ENCODE measurements at regions not wholly inside any gene's neighbourhood (a gene's known extent, or its start where the extent isn't known, plus 50 kb on each side); places are given as distances from the start of the nearest gene placed in this dataset.

GRCh38 chr5:8580298-8580697 is 711.4 kb downstream of the MTRR start:
- DNase-seq, result no peak

GRCh38 chr5:8581047-8581446 is 712.1 kb downstream of the MTRR start:
- DNase-seq, result no peak

GRCh38 chr5:8585230-8586018 is 716.5 kb downstream of the MTRR start:
- DNase-seq, result no peak

GRCh38 chr5:8590959-8591358 is 722.0 kb downstream of the MTRR start:
- DNase-seq, result no peak

- no peak for DNase-seq
These were observed 729.4 kb downstream of the MTRR start for GRCh38 chr5:8598356-8598755.

- no peak for DNase-seq
These were observed 730.0 kb downstream of the MTRR start for GRCh38 chr5:8598996-8599395.

GRCh38 chr5:8600843-8601242 is 731.9 kb downstream of the MTRR start:
- no peak for DNase-seq

GRCh38 chr5:8601831-8602354 is 732.9 kb downstream of the MTRR start:
- DNase-seq, result no peak

GRCh38 chr5:8606231-8606630 is 737.3 kb downstream of the MTRR start:
- no peak for DNase-seq

- DNase-seq, result no peak
These were observed 742.1 kb downstream of the MTRR start for GRCh38 chr5:8611067-8611466.

- DNase-seq, result no peak
These were observed 744.2 kb downstream of the MTRR start for GRCh38 chr5:8613078-8613685.

- no peak for DNase-seq
These were observed 746.4 kb downstream of the MTRR start for GRCh38 chr5:8615142-8615858.

- no peak for DNase-seq
These were observed 759.6 kb downstream of the MTRR start for GRCh38 chr5:8628521-8628920.

GRCh38 chr5:8633259-8633658 is 764.3 kb downstream of the MTRR start:
- no peak for DNase-seq

GRCh38 chr5:8633696-8634095 is 764.7 kb downstream of the MTRR start:
- no peak for DNase-seq

- no peak for DNase-seq
These were observed 765.3 kb downstream of the MTRR start for GRCh38 chr5:8634219-8634618.

GRCh38 chr5:8641786-8642505 is 773.0 kb downstream of the MTRR start:
- DNase-seq, result no peak

- DNase-seq, result no peak
These were observed 775.4 kb downstream of the MTRR start for GRCh38 chr5:8644377-8644776.

- DNase-seq, result no peak
These were observed 778.2 kb downstream of the MTRR start for GRCh38 chr5:8647111-8647510.

- DNase-seq, result no peak
These were observed 781.2 kb downstream of the MTRR start for GRCh38 chr5:8650186-8650585.

GRCh38 chr5:8660133-8660893 is 791.4 kb downstream of the MTRR start:
- no peak for DNase-seq

GRCh38 chr5:8663374-8663773 is 794.4 kb downstream of the MTRR start:
- DNase-seq, result no peak

All from CD4-positive, alpha-beta T cell treated with Interleukin-15 for 1 hour (primary cell).